ENCODE measurements at regions not wholly inside any gene's neighbourhood (a gene's known extent, or its start where the extent isn't known, plus 50 kb on each side); places are given as distances from the start of the nearest gene placed in this dataset.

DNA sequence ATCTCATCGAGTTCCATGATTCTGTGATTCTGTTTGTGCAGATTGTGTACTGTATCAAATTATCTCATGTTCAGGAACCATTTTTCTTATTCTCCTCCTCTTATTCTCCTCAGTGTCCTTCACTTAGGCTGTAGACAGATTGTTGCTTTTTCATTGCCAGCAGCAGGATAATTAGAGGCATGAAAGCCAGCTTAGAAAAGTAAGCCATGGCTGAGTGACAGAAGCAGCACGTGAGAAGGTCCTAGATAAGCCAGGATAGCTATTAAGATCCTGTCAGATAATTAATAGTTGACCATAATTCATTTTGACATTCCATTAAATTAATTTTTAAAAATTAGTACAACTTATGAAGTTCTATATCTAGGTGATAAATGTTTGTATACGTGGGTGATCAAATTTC is 60.8 kb upstream of the PRKACB start:
- TF ChIP-seq, protein P1, sequence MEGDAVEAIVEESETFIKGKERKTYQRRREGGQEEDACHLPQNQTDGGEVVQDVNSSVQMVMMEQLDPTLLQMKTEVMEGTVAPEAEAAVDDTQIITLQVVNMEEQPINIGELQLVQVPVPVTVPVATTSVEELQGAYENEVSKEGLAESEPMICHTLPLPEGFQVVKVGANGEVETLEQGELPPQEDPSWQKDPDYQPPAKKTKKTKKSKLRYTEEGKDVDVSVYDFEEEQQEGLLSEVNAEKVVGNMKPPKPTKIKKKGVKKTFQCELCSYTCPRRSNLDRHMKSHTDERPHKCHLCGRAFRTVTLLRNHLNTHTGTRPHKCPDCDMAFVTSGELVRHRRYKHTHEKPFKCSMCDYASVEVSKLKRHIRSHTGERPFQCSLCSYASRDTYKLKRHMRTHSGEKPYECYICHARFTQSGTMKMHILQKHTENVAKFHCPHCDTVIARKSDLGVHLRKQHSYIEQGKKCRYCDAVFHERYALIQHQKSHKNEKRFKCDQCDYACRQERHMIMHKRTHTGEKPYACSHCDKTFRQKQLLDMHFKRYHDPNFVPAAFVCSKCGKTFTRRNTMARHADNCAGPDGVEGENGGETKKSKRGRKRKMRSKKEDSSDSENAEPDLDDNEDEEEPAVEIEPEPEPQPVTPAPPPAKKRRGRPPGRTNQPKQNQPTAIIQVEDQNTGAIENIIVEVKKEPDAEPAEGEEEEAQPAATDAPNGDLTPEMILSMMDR (IDR thresholded peaks at IDR 0.05) = no peak
- TF ChIP-seq POLR2A (IDR thresholded peaks at IDR 0.05) = no peak
